Endometrial microvascular endothelial cells (primary cell): ENCODE measurements at regions not wholly inside any gene's neighbourhood (a gene's known extent, or its start where the extent isn't known, plus 50 kb on each side); places are given as distances from the start of the nearest gene placed in this dataset.

Source experiments
- in situ Hi-C: cut with HindIII; loops from 2 replicates; pipeline ENCODE4 v1.10.0; 2017; ENCODE audit warnings: low sequenced_read_pairs, low pct_unique_long_range_greater_than_20kb; ENCODE audit errors: inconsistent ontology term

DNA sequence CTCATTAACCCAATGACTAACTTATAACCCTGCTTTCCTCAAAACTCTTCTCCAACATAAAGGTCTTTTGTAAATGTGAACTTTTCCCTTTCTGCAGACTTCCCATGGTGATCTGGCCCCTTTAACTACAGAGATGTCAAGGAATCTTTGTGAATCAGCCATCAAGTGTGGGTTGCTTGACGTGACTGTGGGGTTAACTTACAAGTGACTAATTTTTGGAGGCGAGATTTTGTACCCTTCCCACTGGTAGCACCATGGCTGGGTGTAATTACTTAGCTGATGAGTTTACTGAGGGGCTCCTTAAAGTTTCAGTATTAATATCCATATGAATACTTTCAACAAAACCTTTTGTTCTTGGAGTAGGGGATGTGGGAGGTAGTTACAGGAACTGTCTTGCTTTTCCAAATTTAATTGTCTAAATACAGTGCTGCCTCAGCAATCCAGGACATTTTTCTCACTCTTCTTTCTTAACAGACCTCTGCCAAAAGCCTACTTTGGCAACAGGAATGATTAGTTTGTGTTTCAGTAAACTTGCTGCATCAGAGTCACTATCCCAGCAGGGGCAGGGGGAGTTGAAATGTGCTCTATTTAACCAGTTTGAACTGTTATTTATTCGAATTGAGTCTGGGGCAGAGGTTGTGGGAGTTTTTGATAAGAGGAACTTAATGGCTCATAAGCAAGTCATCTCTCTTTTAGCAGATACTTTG, 217.3 kb upstream of the FGGY start:
- in situ Hi-C loops = no loop called here

DNA sequence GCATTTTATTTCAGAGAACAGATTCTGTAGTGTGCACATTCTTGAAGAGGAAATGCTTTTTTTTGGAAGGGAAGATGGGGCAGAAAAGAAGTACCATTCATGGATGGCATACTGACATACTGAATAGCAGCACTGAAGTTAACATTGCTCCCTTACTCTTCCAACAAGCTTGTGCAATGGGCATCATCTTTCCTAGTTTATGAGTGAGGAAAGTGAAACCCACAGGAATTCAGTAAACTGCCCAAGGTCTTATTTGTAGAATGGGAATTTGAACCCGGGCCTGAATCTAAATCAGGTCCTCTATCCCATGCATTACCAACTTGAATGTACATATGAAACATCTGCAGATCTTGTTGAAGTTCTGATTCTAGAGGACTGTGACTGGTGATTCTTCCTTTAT, 215.7 kb upstream of the FGGY start:
- in situ Hi-C loops = no loop called here

DNA sequence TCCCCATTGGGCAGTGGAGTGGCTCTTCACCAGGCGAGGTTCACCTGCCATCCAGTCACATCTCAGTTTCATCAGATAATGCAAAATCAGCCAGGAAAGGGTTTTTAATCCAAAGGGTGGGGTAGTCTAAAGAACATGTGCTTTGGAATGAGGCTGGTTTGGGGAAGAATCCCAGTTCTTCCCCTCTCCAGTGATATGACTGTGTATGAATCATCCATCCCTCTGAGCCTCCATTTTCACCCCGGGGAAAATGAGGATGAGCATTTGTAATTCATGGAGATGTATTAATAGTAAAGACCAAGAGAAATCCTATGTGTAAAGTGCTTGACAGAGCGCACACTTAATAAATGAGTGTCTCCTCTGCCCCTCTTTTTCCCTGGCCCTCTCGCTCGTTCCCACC, 215.1 kb upstream of the FGGY start:
- in situ Hi-C loops = no loop called here

GRCh38 chr1:59083946-59084865, 212.7 kb upstream of the FGGY start:
- in situ Hi-C loops = no loop called here

- in situ Hi-C loops = no loop called here
Measured at GRCh38 chr1:59085101-59085500, 211.8 kb upstream of the FGGY start.

GRCh38 chr1:59089036-59089798, 207.7 kb upstream of the FGGY start:
- in situ Hi-C loops = no loop called here

GRCh38 chr1:59089922-59090457, 206.9 kb upstream of the FGGY start:
- in situ Hi-C loops = no loop called here

- in situ Hi-C loops = no loop called here
Measured at GRCh38 chr1:59092126-59092525, 204.8 kb upstream of the FGGY start.

DNA sequence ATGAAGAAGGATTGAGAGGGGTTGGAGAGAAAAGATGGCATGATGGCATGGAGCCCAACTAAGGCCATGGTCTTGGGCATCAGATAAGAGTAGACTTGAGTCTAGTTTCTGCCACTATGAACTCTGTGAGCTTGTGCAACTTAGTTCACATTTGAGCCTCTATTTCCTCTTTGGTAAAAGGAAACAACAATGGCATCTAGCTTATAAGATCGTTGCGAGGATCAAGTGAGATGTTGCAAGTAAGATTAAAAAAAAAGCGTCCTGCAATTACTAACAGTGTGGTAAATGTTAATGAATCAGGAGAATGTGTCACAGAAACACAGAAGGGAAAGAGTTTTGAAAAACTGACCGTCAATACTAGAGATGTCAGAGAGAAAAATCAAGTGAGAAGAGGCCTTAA, 202.9 kb upstream of the FGGY start:
- in situ Hi-C loops = no loop called here

GRCh38 chr1:59096501-59096900, 200.4 kb upstream of the FGGY start:
- in situ Hi-C loops = no loop called here

GRCh38 chr1:59098655-59099054, 198.2 kb upstream of the FGGY start:
- in situ Hi-C loops = no loop called here

DNA sequence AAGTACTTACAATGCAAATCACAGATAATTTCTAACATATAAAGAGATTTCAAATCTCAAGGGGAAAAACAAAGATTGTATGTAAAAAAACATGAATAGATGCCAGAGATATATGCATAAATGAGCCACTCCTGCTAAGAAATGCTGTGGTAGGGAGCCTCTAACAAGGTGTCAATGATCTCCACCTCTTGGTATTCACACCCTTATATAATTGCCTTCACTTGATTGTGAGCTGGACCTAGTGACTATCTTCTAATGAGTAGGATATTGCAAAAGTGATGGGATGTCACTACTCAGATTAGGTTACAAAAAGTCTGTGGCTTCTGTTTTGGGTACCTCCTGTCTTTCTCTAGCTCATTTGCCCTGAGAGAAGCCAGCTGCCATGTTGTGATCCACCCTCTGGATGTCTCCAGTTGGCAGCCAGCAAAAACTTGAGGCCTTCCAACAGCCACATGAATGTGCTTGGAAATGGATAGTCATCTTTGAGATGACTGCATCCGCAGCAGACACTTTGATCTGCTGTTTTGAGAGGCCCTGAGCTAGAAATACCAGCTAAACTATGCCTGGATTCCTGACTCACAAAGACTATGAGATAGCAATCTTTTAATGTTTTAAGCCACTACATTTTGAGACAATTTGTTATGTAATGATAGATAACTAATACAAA, 196.1 kb upstream of the FGGY start:
- in situ Hi-C loops = no loop called here

DNA sequence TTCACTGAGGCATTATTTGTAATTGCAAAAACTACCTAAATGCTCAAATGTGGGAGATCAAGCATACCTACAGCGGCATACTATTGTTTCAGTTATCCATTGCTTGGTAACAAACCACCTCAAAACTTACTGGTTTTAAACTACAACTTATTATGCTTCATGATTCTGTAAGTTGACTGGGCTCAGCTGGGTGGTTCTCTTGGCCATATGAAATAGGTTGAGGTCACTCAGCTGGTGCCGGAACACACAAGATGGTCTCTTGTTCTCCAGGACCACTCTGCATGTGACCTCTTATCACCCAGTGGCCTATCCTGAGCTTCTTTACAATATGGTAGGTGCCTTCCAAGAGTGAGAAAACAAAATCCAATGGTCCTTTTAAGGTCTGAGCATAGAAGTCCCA, 195.4 kb upstream of the FGGY start:
- in situ Hi-C loops = no loop called here

GRCh38 chr1:59103457-59103856, 193.4 kb upstream of the FGGY start:
- in situ Hi-C loops = no loop called here

DNA sequence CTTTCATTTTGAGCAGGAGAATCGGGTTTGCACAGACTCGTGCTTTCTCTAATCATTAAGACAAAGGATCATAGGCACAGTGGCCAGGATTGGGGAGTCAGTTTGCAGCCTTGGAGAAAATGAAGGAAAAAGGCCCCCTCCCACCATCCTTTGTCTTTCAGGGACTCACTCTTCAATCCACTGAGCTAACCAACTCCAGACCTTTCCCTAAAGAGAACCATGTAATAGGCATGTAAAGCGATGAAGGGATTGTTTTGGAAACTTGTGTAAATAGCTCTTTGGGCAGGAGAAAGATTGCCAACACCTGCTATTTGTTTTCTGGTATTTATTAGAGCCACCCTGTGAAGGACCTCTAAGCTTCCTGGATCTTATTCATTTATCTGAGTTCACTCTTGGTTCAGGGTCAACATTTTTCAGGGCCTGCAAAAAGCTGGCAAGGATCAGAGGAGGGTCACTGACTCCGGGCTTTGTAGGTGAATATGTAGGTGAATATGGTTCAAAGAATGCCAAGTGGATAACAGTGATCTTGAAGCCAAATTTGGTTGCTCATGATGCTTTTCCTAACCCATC, 192.6 kb upstream of the FGGY start:
- in situ Hi-C loops = no loop called here

DNA sequence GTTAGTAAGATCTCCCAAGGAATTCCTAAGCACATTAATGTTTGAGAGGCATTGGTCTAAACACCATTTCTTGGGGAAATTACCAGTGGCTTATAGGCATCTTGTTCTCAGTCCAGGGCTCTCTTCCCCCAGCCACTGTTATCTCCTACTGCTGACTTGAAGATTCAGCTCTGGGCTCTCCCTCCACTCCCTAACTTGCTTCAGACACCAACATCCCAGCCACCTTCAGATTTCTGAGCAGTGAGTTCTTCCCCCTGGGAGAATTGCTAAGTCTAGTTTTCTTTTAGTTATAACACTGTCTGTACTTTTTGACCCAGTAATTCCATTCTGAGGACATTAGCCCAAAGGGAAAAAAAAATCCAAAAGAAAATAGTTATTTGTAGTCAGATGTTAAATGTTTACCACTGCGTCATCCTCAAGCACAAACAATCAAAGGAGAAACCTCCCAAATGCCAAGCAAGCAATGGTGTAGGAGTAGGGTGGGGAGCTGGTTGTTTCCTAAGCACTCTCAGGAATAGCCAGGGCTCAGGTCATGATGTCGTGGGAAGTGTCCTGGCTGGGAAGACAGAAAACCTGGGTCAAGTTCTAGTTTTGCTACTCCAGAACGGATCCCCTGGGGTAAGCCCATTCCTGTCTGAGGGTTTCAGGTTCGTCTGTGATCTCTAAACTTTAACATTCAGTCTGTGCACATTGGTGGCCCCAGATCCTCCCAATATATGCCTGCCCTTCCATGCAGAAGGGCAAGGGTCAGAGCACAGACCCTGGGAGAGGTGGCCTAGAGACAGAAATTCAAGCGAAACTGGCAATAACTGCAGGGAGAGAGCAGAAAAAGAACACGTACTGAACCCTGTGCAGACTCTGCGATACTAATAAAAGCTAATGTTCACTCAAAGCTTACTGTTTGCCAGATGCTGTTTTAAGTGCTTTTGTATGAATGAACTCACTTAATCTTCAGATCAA, 191.1 kb upstream of the FGGY start:
- in situ Hi-C loops = no loop called here

DNA sequence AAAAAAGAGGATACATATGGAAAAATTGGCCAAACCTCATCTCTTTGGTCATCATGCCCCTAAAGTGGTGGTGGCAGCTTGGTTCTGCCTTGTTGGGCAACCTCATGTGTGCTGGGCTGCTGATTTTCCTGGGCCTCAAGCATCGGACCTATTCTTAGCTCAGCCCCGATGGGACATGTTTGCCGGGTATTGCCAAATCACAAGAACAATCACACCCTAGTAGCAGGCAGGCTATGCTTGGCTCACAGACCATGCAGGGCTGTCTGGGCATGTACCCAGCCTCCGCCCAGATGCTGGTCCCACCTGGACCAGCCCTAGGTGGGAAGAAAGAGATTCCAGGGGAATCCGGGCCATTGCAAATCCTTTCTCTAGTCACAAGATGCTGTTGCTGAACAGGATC, 189.4 kb upstream of the FGGY start:
- in situ Hi-C loops = no loop called here

GRCh38 chr1:59107916-59108315, 189.0 kb upstream of the FGGY start:
- in situ Hi-C loops = no loop called here
